IMR-90 (cell line): ENCODE measurements at regions not wholly inside any gene's neighbourhood (a gene's known extent, or its start where the extent isn't known, plus 50 kb on each side); places are given as distances from the start of the nearest gene placed in this dataset.

Source experiments
- CEBPB ChIP-seq: IDR thresholded peaks from 2 replicates; pipeline ENCODE4 v1.6.1; 2012; ENCODE audit warnings: low read depth, low read length, improper control_type of control experiment
- POLR2A ChIP-seq: IDR thresholded peaks from 2 replicates; pipeline ENCODE4 v1.6.1; 2012; ENCODE audit warnings: mild to moderate bottlenecking, low read depth, low read length
- RCOR1 ChIP-seq: IDR thresholded peaks from 2 replicates; pipeline ENCODE4 v1.6.1; 2012; ENCODE audit warnings: mild to moderate bottlenecking, low read length, improper control_type of control experiment; ENCODE audit not compliant: insufficient replicate concordance
- SMC3 ChIP-seq: fragments of 150-350 bp; IDR thresholded peaks from 2 replicates; pipeline ENCODE4 v1.6.1; 2016; ENCODE audit warnings: low read depth, mild to moderate bottlenecking, antibody characterized with exemption, low read length, moderate library complexity
- TF ChIP-seq, protein P1 (sequence below): conservative IDR thresholded peaks from 2 replicates; pipeline ENCODE4 v1.5.1; 2012; ENCODE audit warnings: mild to moderate bottlenecking, low read depth, low read length, improper control_type of control experiment
- TF ChIP-seq, protein P2 (sequence below): fragments of 150-350 bp; IDR thresholded peaks from 2 replicates; pipeline ENCODE4 v1.6.1; 2017; ENCODE audit warnings: mild to moderate bottlenecking, antibody characterized with exemption, low read length, low read depth

DNA sequence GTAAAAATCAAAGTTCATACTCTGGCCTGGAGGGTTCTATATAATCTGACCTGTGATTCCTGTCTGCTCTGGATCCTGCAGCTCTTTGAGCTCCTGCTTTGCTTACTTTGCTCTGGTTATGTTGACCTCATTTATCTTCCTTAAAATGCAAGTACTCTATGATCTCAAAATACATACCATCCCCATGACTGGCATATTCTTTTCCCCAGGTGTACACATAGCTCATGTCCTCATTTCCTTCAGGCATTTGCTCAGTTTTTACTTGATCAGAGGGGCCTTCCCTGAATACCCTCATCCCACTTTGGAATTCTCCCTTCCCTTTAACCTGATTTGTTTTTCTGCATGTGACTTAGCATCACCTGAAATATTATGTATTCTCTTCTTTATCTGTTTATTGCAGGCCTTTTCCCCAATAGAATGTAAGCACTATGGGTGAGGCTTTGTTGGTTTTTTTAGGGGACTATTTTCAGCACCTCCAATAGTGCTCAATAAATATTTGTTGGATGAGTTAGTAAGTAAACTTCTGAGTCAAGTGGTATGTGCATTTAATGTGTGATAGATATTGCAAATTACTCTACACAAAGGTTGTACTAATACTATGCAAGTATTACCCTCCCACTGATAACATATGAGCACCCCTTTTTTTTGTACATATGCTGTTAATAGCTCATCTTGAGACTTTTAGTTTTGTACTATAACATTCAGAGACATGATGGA, 211.5 kb downstream of the NMUR2 start:
- TF ChIP-seq, protein P1, sequence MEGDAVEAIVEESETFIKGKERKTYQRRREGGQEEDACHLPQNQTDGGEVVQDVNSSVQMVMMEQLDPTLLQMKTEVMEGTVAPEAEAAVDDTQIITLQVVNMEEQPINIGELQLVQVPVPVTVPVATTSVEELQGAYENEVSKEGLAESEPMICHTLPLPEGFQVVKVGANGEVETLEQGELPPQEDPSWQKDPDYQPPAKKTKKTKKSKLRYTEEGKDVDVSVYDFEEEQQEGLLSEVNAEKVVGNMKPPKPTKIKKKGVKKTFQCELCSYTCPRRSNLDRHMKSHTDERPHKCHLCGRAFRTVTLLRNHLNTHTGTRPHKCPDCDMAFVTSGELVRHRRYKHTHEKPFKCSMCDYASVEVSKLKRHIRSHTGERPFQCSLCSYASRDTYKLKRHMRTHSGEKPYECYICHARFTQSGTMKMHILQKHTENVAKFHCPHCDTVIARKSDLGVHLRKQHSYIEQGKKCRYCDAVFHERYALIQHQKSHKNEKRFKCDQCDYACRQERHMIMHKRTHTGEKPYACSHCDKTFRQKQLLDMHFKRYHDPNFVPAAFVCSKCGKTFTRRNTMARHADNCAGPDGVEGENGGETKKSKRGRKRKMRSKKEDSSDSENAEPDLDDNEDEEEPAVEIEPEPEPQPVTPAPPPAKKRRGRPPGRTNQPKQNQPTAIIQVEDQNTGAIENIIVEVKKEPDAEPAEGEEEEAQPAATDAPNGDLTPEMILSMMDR: no peak
- TF ChIP-seq POLR2A (no peak), CEBPB (no peak), RCOR1 (no peak), SMC3 (no peak)
- TF ChIP-seq, protein P2, sequence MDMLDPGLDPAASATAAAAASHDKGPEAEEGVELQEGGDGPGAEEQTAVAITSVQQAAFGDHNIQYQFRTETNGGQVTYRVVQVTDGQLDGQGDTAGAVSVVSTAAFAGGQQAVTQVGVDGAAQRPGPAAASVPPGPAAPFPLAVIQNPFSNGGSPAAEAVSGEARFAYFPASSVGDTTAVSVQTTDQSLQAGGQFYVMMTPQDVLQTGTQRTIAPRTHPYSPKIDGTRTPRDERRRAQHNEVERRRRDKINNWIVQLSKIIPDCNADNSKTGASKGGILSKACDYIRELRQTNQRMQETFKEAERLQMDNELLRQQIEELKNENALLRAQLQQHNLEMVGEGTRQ: no peak
